ENCODE measurements at regions not wholly inside any gene's neighbourhood (a gene's known extent, or its start where the extent isn't known, plus 50 kb on each side); places are given as distances from the start of the nearest gene placed in this dataset.

GRCh38 chr1:79613046-79613445 is 606.5 kb upstream of the ADGRL4 start:
- TF ChIP-seq CTCF (IDR thresholded peaks at IDR 0.05; ENCODE audit: insufficient read depth, low read length), result no peak
- no peak for TF ChIP-seq POLR2AphosphoS5 (IDR thresholded peaks at IDR 0.05; ENCODE audit: low read depth)
- TF ChIP-seq SPI1 (IDR thresholded peaks at IDR 0.05; ENCODE audit: borderline replicate concordance, low read depth), result no peak
- TF ChIP-seq REST (IDR thresholded peaks at IDR 0.05; ENCODE audit: insufficient replicate concordance, low read depth), result no peak
- no peak for TF ChIP-seq GABPA (IDR thresholded peaks at IDR 0.05; ENCODE audit: low read depth)
